Neuronal stem cell (in vitro differentiated cells): ENCODE measurements at regions not wholly inside any gene's neighbourhood (a gene's known extent, or its start where the extent isn't known, plus 50 kb on each side); places are given as distances from the start of the nearest gene placed in this dataset.
"Not testable (repeated sequence)": the region's sequence is repeated elsewhere in the genome, so short reads cannot be mapped to it uniquely, and the experiment has no call there.

ENCODE experiments used
- DNase-seq: peaks from one replicate; pipeline ENCODE4 v3.0.0-alpha.2; 2013; ENCODE audit warnings: low spot score
- H2AFZ ChIP-seq: one replicate; pipeline ENCODE4 v1.6.1; 2013; ENCODE audit warnings: mild to moderate bottlenecking, low read length, inconsistent platforms
- H2AK5ac ChIP-seq: 2 replicates; pipeline ENCODE4 v1.6.1; 2013; ENCODE audit warnings: low read depth, mild to moderate bottlenecking, inconsistent platforms, low read length, moderate library complexity, mixed read lengths
- H2BK120ac ChIP-seq: 2 replicates; pipeline ENCODE4 v1.6.1; 2013; ENCODE audit warnings: low read depth, mild to moderate bottlenecking, inconsistent platforms, low read length, moderate library complexity, mixed read lengths
- H2BK12ac ChIP-seq: one replicate; pipeline ENCODE4 v1.6.1; 2013; ENCODE audit warnings: low read length, inconsistent platforms
- H2BK15ac ChIP-seq: 2 replicates; pipeline ENCODE4 v1.6.1; 2013; ENCODE audit warnings: mild to moderate bottlenecking, low read length, inconsistent platforms, mixed read lengths
- H2BK5ac ChIP-seq: one replicate; pipeline ENCODE4 v1.6.1; 2013; ENCODE audit warnings: inconsistent platforms, mild to moderate bottlenecking, low read length, moderate library complexity
- H3K14ac ChIP-seq: one replicate; pipeline ENCODE4 v1.6.1; 2013; ENCODE audit warnings: low read length, inconsistent platforms
- H3K18ac ChIP-seq: 2 replicates; pipeline ENCODE4 v1.6.1; 2013; ENCODE audit warnings: low read length, inconsistent platforms
- H3K23ac ChIP-seq: 2 replicates; pipeline ENCODE4 v1.6.1; 2013; ENCODE audit warnings: low read depth, mild to moderate bottlenecking, mixed read lengths, low read length, inconsistent platforms; ENCODE audit not compliant: poor library complexity
- H3K27ac ChIP-seq: replicated peaks from 3 replicates; pipeline ENCODE4 v1.5.1; 2013; ENCODE audit warnings: low read length, inconsistent platforms
- H3K27me3 ChIP-seq, 3 experiments: 2 replicates each; pipeline ENCODE4 v1.6.1; 2013; ENCODE audit warnings: low read length in 3 of 3, mild to moderate bottlenecking in 2 of 3, inconsistent platforms in 1 of 3, low read depth in 1 of 3, mixed read lengths in 1 of 3, moderate library complexity in 1 of 3; ENCODE audit not compliant: control insufficient read depth in 3 of 3, insufficient read depth in 3 of 3
- H3K36me3 ChIP-seq, 2 donors: replicated peaks in 1 of 2; 2 replicates each; pipeline ENCODE4 v1.6.1; 2013; ENCODE audit warnings: low read length in 2 of 2; ENCODE audit not compliant: control insufficient read depth in 2 of 2, insufficient read depth in 2 of 2
- H3K4ac ChIP-seq: 2 replicates; pipeline ENCODE4 v1.6.1; 2013; ENCODE audit warnings: inconsistent platforms, mild to moderate bottlenecking, low read length, moderate library complexity
- H3K4me1 ChIP-seq, 2 donors: 1 replicate in 1 of 2; 2 replicates in 1 of 2; pipeline ENCODE4 v1.6.1; 2013; ENCODE audit warnings: low read length in 2 of 2, low read depth in 1 of 2; ENCODE audit not compliant: control insufficient read depth in 2 of 2, insufficient read depth in 1 of 2
- H3K4me2 ChIP-seq: one replicate; pipeline ENCODE4 v1.6.1; 2013; ENCODE audit warnings: mild to moderate bottlenecking, low read length, inconsistent platforms; ENCODE audit not compliant: insufficient read depth, poor library complexity, severe bottlenecking
- H3K4me3 ChIP-seq, 2 donors: 2 replicates each; pipeline ENCODE4 v1.5.1; 2013; ENCODE audit warnings: low read length in 2 of 2, mild to moderate bottlenecking in 2 of 2, inconsistent platforms in 1 of 2, moderate library complexity in 1 of 2
- H3K79me1 ChIP-seq: one replicate; pipeline ENCODE4 v1.6.1; 2013; ENCODE audit warnings: low read depth, mild to moderate bottlenecking, inconsistent platforms, low read length, moderate library complexity
- H3K9ac ChIP-seq: one replicate; pipeline ENCODE4 v1.6.1; 2013; ENCODE audit warnings: mild to moderate bottlenecking, low read depth, low read length, inconsistent platforms; ENCODE audit not compliant: poor library complexity
- H3K9me3 ChIP-seq, 2 donors: replicated peaks in 1 of 2; 2 replicates each; pipeline versions ENCODE3 to v1.6.1; 2013; ENCODE audit warnings: low read length in 2 of 2, mild to moderate bottlenecking in 2 of 2, inconsistent platforms in 1 of 2, low read depth in 1 of 2, mixed read lengths in 1 of 2, moderate library complexity in 1 of 2; ENCODE audit not compliant: control insufficient read depth in 2 of 2, insufficient read depth in 1 of 2
- H4K8ac ChIP-seq: one replicate; pipeline ENCODE4 v1.6.1; 2013; ENCODE audit warnings: low read depth, mild to moderate bottlenecking, inconsistent platforms, low read length, moderate library complexity
- H4K91ac ChIP-seq: one replicate; pipeline ENCODE4 v1.6.1; 2013; ENCODE audit warnings: low read length, low read depth, mild to moderate bottlenecking, inconsistent platforms; ENCODE audit not compliant: poor library complexity
- WGBS, 2 donors: extraction: QIAGEN DNeasy Blood & Tissue Kit; methylation state at CpG; one replicate each; pipeline ENCODE4 v1.1.7; 2013; ENCODE audit warnings: missing lambda C conversion rate in 2 of 2, mixed read lengths in 1 of 2; ENCODE audit not compliant: insufficient read length in 2 of 2, insufficient replicate concordance in 1 of 2; ENCODE audit errors: extremely low coverage in 2 of 2; 5-methylcytosine and 5-hydroxymethylcytosine counted together

GRCh38 chr13:75178436-75178835 lies 303.5 kb downstream of the TBC1D4 start:
- Histone ChIP-seq H3K18ac (no peak overlapping the region), H3K4me1 (peaks cover 0 to 2% of the 10 kb centered on the region in 2 donors), H3K27ac (no peak overlapping the region), H2AFZ (peak overlapping the region; percentile 8), H3K4me3 (no peak overlapping the region), H3K79me1 (no peaks in the 10 kb centered on the region), H2AK5ac (no peak overlapping the region), H2BK15ac (no peak overlapping the region), H3K9ac (no peak overlapping the region), H3K27me3 (no peaks in the 10 kb centered on the region), H3K4ac (no peak overlapping the region), H2BK12ac (no peak overlapping the region), H4K8ac (no peak overlapping the region), H3K9me3 (peaks cover 5 to 15% of the 10 kb centered on the region in 2 donors), H2BK5ac (no peak overlapping the region), H3K23ac (no peak overlapping the region), H3K4me2 (no peak overlapping the region), H3K14ac (no peak overlapping the region), H4K91ac (no peak overlapping the region), H3K36me3 (no peaks in the 10 kb centered on the region), H2BK120ac (no peak overlapping the region)
- DNase-seq = no peak
- no CpG with 5 or more reads among the region's 3 CpGs for WGBS, 2 donors

- H3K4ac ChIP-seq = no peak overlapping the region
- H2AK5ac ChIP-seq = no peak overlapping the region
- no CpG with 5 or more reads among the region's 2 CpGs for WGBS, 2 donors
- H2BK5ac ChIP-seq = no peak overlapping the region
- no peak overlapping the region for H2AFZ ChIP-seq
- no peak overlapping the region for H3K27ac ChIP-seq
- DNase-seq = no peak
- no peak overlapping the region for H2BK12ac ChIP-seq
- no peak overlapping the region for H4K91ac ChIP-seq
- H3K14ac ChIP-seq = no peak overlapping the region
- no peaks in the 10 kb centered on the region for H3K36me3 ChIP-seq
- no peaks in the 10 kb centered on the region for H3K27me3 ChIP-seq
- peaks cover 3 to 21% of the 10 kb centered on the region in 2 donors for H3K9me3 ChIP-seq
- H3K23ac ChIP-seq = no peak overlapping the region
- H2BK15ac ChIP-seq = no peak overlapping the region
- no peak overlapping the region for H4K8ac ChIP-seq
- no peaks in the 10 kb centered on the region for H3K79me1 ChIP-seq
- no peak overlapping the region for H3K4me3 ChIP-seq
- no peak overlapping the region for H3K9ac ChIP-seq
- no peak overlapping the region for H3K4me2 ChIP-seq
- peaks cover 1 to 2% of the 10 kb centered on the region in 2 donors for H3K4me1 ChIP-seq
- H3K18ac ChIP-seq = no peak overlapping the region
- no peak overlapping the region for H2BK120ac ChIP-seq
These were observed 306.4 kb downstream of the TBC1D4 start for GRCh38 chr13:75175575-75175974.

GRCh38 chr13:75175097-75175496 lies 306.9 kb downstream of the TBC1D4 start:
- no CpG with 5 or more reads among the region's 2 CpGs for WGBS, 2 donors
- not testable (repeated sequence) for DNase-seq

GRCh38 chr13:75174481-75174880 lies 307.5 kb downstream of the TBC1D4 start:
- Histone ChIP-seq H2BK12ac (no peak overlapping the region), H3K79me1 (no peaks in the 10 kb centered on the region), H4K91ac (no peak overlapping the region), H3K14ac (no peak overlapping the region), H2BK15ac (no peak overlapping the region), H3K18ac (no peak overlapping the region), H3K4me1 (peaks cover 2% of the 10 kb centered on the region in 2 donors), H3K27ac (no peak overlapping the region), H3K36me3 (no peaks in the 10 kb centered on the region), H3K4me3 (no peak overlapping the region), H2AFZ (no peak overlapping the region), H3K4me2 (no peak overlapping the region), H2AK5ac (no peak overlapping the region), H3K4ac (no peak overlapping the region), H2BK5ac (no peak overlapping the region), H4K8ac (no peak overlapping the region), H3K9me3 (peaks cover 3 to 25% of the 10 kb centered on the region in 2 donors), H3K27me3 (no peaks in the 10 kb centered on the region), H2BK120ac (no peak overlapping the region), H3K23ac (no peak overlapping the region), H3K9ac (no peak overlapping the region)
- WGBS, 2 donors = no CpG with 5 or more reads among the region's 3 CpGs
- no peak for DNase-seq

More at GRCh38 chr13:75175097-75175496, 306.9 kb downstream of the TBC1D4 start:
- not testable (repeated sequence) for H3K4ac ChIP-seq, H2BK12ac ChIP-seq, H3K4me2 ChIP-seq, H3K9ac ChIP-seq, H3K27me3 ChIP-seq, H4K8ac ChIP-seq, H4K91ac ChIP-seq, H3K14ac ChIP-seq, H3K4me1 ChIP-seq, H2BK15ac ChIP-seq, H3K4me3 ChIP-seq, H3K36me3 ChIP-seq, H2BK120ac ChIP-seq, H2AK5ac ChIP-seq, H2AFZ ChIP-seq, H3K18ac ChIP-seq, H3K23ac ChIP-seq, H3K27ac ChIP-seq, H2BK5ac ChIP-seq, H3K79me1 ChIP-seq
- H3K9me3 ChIP-seq = peaks cover 3 to 21% of the 10 kb centered on the region in 2 donors
